Neuronal stem cell (in vitro differentiated cells): ENCODE measurements at regions not wholly inside any gene's neighbourhood (a gene's known extent, or its start where the extent isn't known, plus 50 kb on each side); places are given as distances from the start of the nearest gene placed in this dataset.

ENCODE experiments used
- DNase-seq: peaks from one replicate; pipeline ENCODE4 v3.0.0-alpha.2; 2013; ENCODE audit warnings: low spot score
- H2AFZ ChIP-seq: one replicate; pipeline ENCODE4 v1.6.1; 2013; ENCODE audit warnings: mild to moderate bottlenecking, low read length, inconsistent platforms
- H2AK5ac ChIP-seq: 2 replicates; pipeline ENCODE4 v1.6.1; 2013; ENCODE audit warnings: low read depth, mild to moderate bottlenecking, inconsistent platforms, low read length, moderate library complexity, mixed read lengths
- H2BK120ac ChIP-seq: 2 replicates; pipeline ENCODE4 v1.6.1; 2013; ENCODE audit warnings: low read depth, mild to moderate bottlenecking, inconsistent platforms, low read length, moderate library complexity, mixed read lengths
- H2BK12ac ChIP-seq: one replicate; pipeline ENCODE4 v1.6.1; 2013; ENCODE audit warnings: low read length, inconsistent platforms
- H2BK15ac ChIP-seq: 2 replicates; pipeline ENCODE4 v1.6.1; 2013; ENCODE audit warnings: mild to moderate bottlenecking, low read length, inconsistent platforms, mixed read lengths
- H2BK5ac ChIP-seq: one replicate; pipeline ENCODE4 v1.6.1; 2013; ENCODE audit warnings: inconsistent platforms, mild to moderate bottlenecking, low read length, moderate library complexity
- H3K14ac ChIP-seq: one replicate; pipeline ENCODE4 v1.6.1; 2013; ENCODE audit warnings: low read length, inconsistent platforms
- H3K18ac ChIP-seq: 2 replicates; pipeline ENCODE4 v1.6.1; 2013; ENCODE audit warnings: low read length, inconsistent platforms
- H3K23ac ChIP-seq: 2 replicates; pipeline ENCODE4 v1.6.1; 2013; ENCODE audit warnings: low read depth, mild to moderate bottlenecking, mixed read lengths, low read length, inconsistent platforms; ENCODE audit not compliant: poor library complexity
- H3K27ac ChIP-seq: replicated peaks from 3 replicates; pipeline ENCODE4 v1.5.1; 2013; ENCODE audit warnings: low read length, inconsistent platforms
- H3K27me3 ChIP-seq, 3 experiments: 2 replicates each; pipeline ENCODE4 v1.6.1; 2013; ENCODE audit warnings: low read length in 3 of 3, mild to moderate bottlenecking in 2 of 3, inconsistent platforms in 1 of 3, low read depth in 1 of 3, mixed read lengths in 1 of 3, moderate library complexity in 1 of 3; ENCODE audit not compliant: control insufficient read depth in 3 of 3, insufficient read depth in 3 of 3
- H3K36me3 ChIP-seq, 2 donors: replicated peaks in 1 of 2; 2 replicates each; pipeline ENCODE4 v1.6.1; 2013; ENCODE audit warnings: low read length in 2 of 2; ENCODE audit not compliant: control insufficient read depth in 2 of 2, insufficient read depth in 2 of 2
- H3K4ac ChIP-seq: 2 replicates; pipeline ENCODE4 v1.6.1; 2013; ENCODE audit warnings: inconsistent platforms, mild to moderate bottlenecking, low read length, moderate library complexity
- H3K4me1 ChIP-seq, 2 donors: 1 replicate in 1 of 2; 2 replicates in 1 of 2; pipeline ENCODE4 v1.6.1; 2013; ENCODE audit warnings: low read length in 2 of 2, low read depth in 1 of 2; ENCODE audit not compliant: control insufficient read depth in 2 of 2, insufficient read depth in 1 of 2
- H3K4me2 ChIP-seq: one replicate; pipeline ENCODE4 v1.6.1; 2013; ENCODE audit warnings: mild to moderate bottlenecking, low read length, inconsistent platforms; ENCODE audit not compliant: insufficient read depth, poor library complexity, severe bottlenecking
- H3K4me3 ChIP-seq, 2 donors: 2 replicates each; pipeline ENCODE4 v1.5.1; 2013; ENCODE audit warnings: low read length in 2 of 2, mild to moderate bottlenecking in 2 of 2, inconsistent platforms in 1 of 2, moderate library complexity in 1 of 2
- H3K79me1 ChIP-seq: one replicate; pipeline ENCODE4 v1.6.1; 2013; ENCODE audit warnings: low read depth, mild to moderate bottlenecking, inconsistent platforms, low read length, moderate library complexity
- H3K9ac ChIP-seq: one replicate; pipeline ENCODE4 v1.6.1; 2013; ENCODE audit warnings: mild to moderate bottlenecking, low read depth, low read length, inconsistent platforms; ENCODE audit not compliant: poor library complexity
- H3K9me3 ChIP-seq, 2 donors: replicated peaks in 1 of 2; 2 replicates each; pipeline versions ENCODE3 to v1.6.1; 2013; ENCODE audit warnings: low read length in 2 of 2, mild to moderate bottlenecking in 2 of 2, inconsistent platforms in 1 of 2, low read depth in 1 of 2, mixed read lengths in 1 of 2, moderate library complexity in 1 of 2; ENCODE audit not compliant: control insufficient read depth in 2 of 2, insufficient read depth in 1 of 2
- H4K8ac ChIP-seq: one replicate; pipeline ENCODE4 v1.6.1; 2013; ENCODE audit warnings: low read depth, mild to moderate bottlenecking, inconsistent platforms, low read length, moderate library complexity
- H4K91ac ChIP-seq: one replicate; pipeline ENCODE4 v1.6.1; 2013; ENCODE audit warnings: low read length, low read depth, mild to moderate bottlenecking, inconsistent platforms; ENCODE audit not compliant: poor library complexity
- WGBS, 2 donors: extraction: QIAGEN DNeasy Blood & Tissue Kit; methylation state at CpG; one replicate each; pipeline ENCODE4 v1.1.7; 2013; ENCODE audit warnings: missing lambda C conversion rate in 2 of 2, mixed read lengths in 1 of 2; ENCODE audit not compliant: insufficient read length in 2 of 2, insufficient replicate concordance in 1 of 2; ENCODE audit errors: extremely low coverage in 2 of 2; 5-methylcytosine and 5-hydroxymethylcytosine counted together

DNA sequence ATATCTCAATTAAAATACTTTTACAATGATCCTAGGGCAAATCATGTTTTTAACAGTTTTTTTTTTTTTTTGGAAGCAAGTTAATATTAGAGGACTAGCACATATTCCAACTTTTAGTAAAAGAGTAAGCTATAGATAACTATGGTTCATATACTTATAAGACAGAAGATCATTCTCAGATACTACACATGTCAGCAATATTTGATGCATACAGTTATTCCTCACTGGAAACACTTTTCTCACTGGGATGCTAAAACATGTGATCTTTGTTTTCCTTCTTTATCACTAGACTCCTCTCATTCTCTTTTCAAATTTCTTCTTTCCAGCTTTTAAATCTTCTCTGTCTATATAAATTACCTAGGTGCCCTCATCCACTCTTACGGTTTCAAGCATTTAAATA is 1020.4 kb upstream of the FBXO33 start:
- Histone ChIP-seq H3K4ac (no peak overlapping the region), H3K79me1 (no peaks in the 10 kb centered on the region)

DNA sequence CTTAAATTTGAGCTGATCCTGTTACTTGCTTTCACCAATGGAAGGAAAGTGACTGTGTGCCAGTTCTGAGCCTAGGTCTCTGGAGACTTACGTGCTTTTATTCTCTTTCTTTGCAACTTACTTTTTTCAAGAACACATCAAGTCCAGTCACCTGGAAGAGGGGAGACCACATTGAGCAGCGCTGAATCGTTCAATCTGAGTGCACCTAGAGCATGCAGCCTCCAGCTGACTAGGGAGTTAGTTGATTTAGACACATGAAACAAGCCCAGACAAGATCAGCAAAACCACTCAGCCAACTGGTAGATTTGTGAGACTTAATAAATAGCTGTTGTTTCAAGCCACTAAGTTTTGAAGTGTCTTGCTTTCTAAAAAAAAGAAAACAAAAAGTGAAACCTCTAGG is 1014.8 kb upstream of the FBXO33 start:
- H2BK120ac ChIP-seq, result no peak overlapping the region
- no peak overlapping the region for H3K23ac ChIP-seq
- no peaks in the 10 kb centered on the region for H3K79me1 ChIP-seq
- H2BK12ac ChIP-seq, result no peak overlapping the region
- no peak overlapping the region for H3K9ac ChIP-seq
- H4K91ac ChIP-seq, result no peak overlapping the region
- H3K27ac ChIP-seq, result no peak overlapping the region
- no peak overlapping the region for H2BK15ac ChIP-seq
- H3K27me3 ChIP-seq, result no peaks in the 10 kb centered on the region
- H3K4ac ChIP-seq, result no peak overlapping the region
- peak overlapping the region; percentile 2 for H2AFZ ChIP-seq
- H3K36me3 ChIP-seq, result no peaks in the 10 kb centered on the region
- no peak overlapping the region for H3K4me2 ChIP-seq
- H4K8ac ChIP-seq, result no peak overlapping the region
- no peak for DNase-seq
- no peak overlapping the region for H2BK5ac ChIP-seq
- H3K14ac ChIP-seq, result no peak overlapping the region
- no peaks in the 10 kb centered on the region for H3K9me3 ChIP-seq
- peaks cover 0 to 2% of the 10 kb centered on the region in 2 donors for H3K4me1 ChIP-seq
- H3K18ac ChIP-seq, result no peak overlapping the region
- H2AK5ac ChIP-seq, result no peak overlapping the region
- H3K4me3 ChIP-seq, result no peak overlapping the region
- no CpG with 5 or more reads among the region's 3 CpGs for WGBS, 2 donors

More for the DNA sequence above, 1020.4 kb upstream of the FBXO33 start:
- no peak overlapping the region for H4K91ac ChIP-seq
- DNase-seq, result no peak
- no peak overlapping the region for H3K9ac ChIP-seq
- H3K4me2 ChIP-seq, result no peak overlapping the region
- H3K4me1 ChIP-seq, result no peaks in the 10 kb centered on the region
- no peak overlapping the region for H3K14ac ChIP-seq
- WGBS, 2 donors, result 100% methylated on average over 1 of the region's 1 CpG; no CpG with 5 or more reads in 1 of the 2 donors
- H2AFZ ChIP-seq, result no peak overlapping the region
- no peak overlapping the region for H3K27ac ChIP-seq
- H3K9me3 ChIP-seq, result no peaks in the 10 kb centered on the region
- H2BK15ac ChIP-seq, result no peak overlapping the region
- no peaks in the 10 kb centered on the region for H3K27me3 ChIP-seq
- no peaks in the 10 kb centered on the region for H3K36me3 ChIP-seq
- H4K8ac ChIP-seq, result no peak overlapping the region
- no peak overlapping the region for H3K4me3 ChIP-seq
- no peak overlapping the region for H2AK5ac ChIP-seq
- H3K18ac ChIP-seq, result no peak overlapping the region
- H3K23ac ChIP-seq, result no peak overlapping the region
- no peak overlapping the region for H2BK5ac ChIP-seq
- H2BK120ac ChIP-seq, result no peak overlapping the region
- no peak overlapping the region for H2BK12ac ChIP-seq

DNA sequence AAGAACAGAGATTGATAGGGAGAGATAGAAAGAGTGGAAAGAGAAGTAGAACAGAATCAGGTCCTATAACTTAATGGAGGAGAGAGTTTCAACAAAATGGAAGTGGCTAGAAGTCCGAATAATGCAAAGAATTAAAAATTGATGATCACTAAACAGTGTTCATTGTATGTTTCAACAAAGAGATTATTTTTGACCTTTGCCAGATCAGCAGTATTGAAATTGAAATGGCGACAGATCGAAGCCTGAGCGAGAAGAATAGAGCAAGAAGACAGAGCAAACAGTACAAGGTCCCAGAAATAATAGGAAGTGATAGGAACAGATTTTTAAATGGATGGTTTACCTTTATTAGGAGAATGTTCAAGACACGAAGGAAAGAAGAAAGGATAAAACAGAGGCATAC is 1012.8 kb upstream of the FBXO33 start:
- H3K4me1 ChIP-seq, result peaks cover 0 to 2% of the 10 kb centered on the region in 2 donors
- no peaks in the 10 kb centered on the region for H3K79me1 ChIP-seq
- no peak overlapping the region for H3K27ac ChIP-seq
- no peak overlapping the region for H4K91ac ChIP-seq
- H3K9ac ChIP-seq, result no peak overlapping the region
- no peak overlapping the region for H2BK12ac ChIP-seq
- no peak overlapping the region for H3K18ac ChIP-seq
- no peak overlapping the region for H3K4ac ChIP-seq
- DNase-seq, result no peak
- no peaks in the 10 kb centered on the region for H3K36me3 ChIP-seq
- no peaks in the 10 kb centered on the region for H3K9me3 ChIP-seq
- H3K23ac ChIP-seq, result no peak overlapping the region
- no peak overlapping the region for H3K14ac ChIP-seq
- H3K4me3 ChIP-seq, result no peak overlapping the region
- no peak overlapping the region for H2AK5ac ChIP-seq
- no peaks in the 10 kb centered on the region for H3K27me3 ChIP-seq
- H2BK15ac ChIP-seq, result no peak overlapping the region
- WGBS, 2 donors, result no CpG with 5 or more reads among the region's 5 CpGs
- H4K8ac ChIP-seq, result no peak overlapping the region
- no peak overlapping the region for H2BK120ac ChIP-seq
- H3K4me2 ChIP-seq, result no peak overlapping the region
- H2BK5ac ChIP-seq, result no peak overlapping the region
- no peak overlapping the region for H2AFZ ChIP-seq

DNA sequence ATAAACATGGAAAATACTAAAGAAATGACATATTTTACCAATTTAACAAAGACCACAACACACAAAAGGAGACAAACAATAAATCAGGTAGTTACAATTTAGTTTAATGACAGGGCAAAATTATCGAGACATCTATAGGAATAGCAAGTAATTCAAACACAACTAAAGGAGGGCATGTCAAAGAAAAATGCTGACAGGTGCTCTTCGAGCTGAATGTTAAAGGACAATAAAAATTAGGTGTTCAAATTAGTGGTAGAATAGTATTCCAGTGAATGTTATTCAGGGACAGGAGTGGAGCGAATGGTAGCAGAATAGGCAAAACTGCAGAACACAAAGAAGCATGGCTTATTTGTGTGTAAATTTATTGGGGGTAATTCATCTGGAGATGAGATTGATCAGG is 1004.3 kb upstream of the FBXO33 start:
- Histone ChIP-seq H3K18ac (no peak overlapping the region), H3K27me3 (no peaks in the 10 kb centered on the region), H2AK5ac (no peak overlapping the region), H4K91ac (no peak overlapping the region), H2BK15ac (no peak overlapping the region), H2AFZ (no peak overlapping the region), H3K27ac (no peak overlapping the region), H2BK12ac (no peak overlapping the region), H3K36me3 (no peaks in the 10 kb centered on the region), H2BK5ac (no peak overlapping the region), H3K79me1 (no peaks in the 10 kb centered on the region), H3K4ac (no peak overlapping the region), H3K4me3 (no peak overlapping the region), H3K9ac (no peak overlapping the region), H4K8ac (no peak overlapping the region), H3K23ac (no peak overlapping the region), H3K4me1 (no peaks in the 10 kb centered on the region), H2BK120ac (no peak overlapping the region), H3K14ac (no peak overlapping the region), H3K9me3 (no peaks in the 10 kb centered on the region), H3K4me2 (no peak overlapping the region)
- no CpG with 5 or more reads among the region's 3 CpGs for WGBS, 2 donors
- DNase-seq, result no peak
